ENCODE measurements at regions not wholly inside any gene's neighbourhood (a gene's known extent, or its start where the extent isn't known, plus 50 kb on each side); places are given as distances from the start of the nearest gene placed in this dataset.
"Not testable (repeated sequence)": the region's sequence is repeated elsewhere in the genome, so short reads cannot be mapped to it uniquely, and the experiment has no call there.

GRCh38 chr3:22439626-22440025 lies 688.6 kb upstream of the ZNF385D start:
- Histone ChIP-seq H3K4me3 (ENCODE audit: insufficient read depth, low read length, poor library complexity, severe bottlenecking) (no peak overlapping the region), H3K4me2 (ENCODE audit: low read depth, low read length, poor library complexity, severe bottlenecking) (no peak overlapping the region), H3K79me2 (ENCODE audit: insufficient read depth, low read length) (no peaks in the 10 kb centered on the region), H2AFZ (ENCODE audit: low read depth, low read length, severe bottlenecking) (no peak overlapping the region), H3K27me3 (ENCODE audit: low read length) (no peaks in the 10 kb centered on the region), H3K9ac (ENCODE audit: low read length) (no peak overlapping the region), H3K9me2 (replicated peaks; ENCODE audit: insufficient read depth, low read length) (no peaks in the 10 kb centered on the region), H3K36me3 (ENCODE audit: low read length) (no peaks in the 10 kb centered on the region), H3F3A (ENCODE audit: insufficient read depth) (no peaks in the 10 kb centered on the region), H3K27ac (ENCODE audit: low read depth, low read length) (no peak overlapping the region), H4K20me1 (ENCODE audit: low read depth, low read length) (no peaks in the 10 kb centered on the region), H3K9me3 (ENCODE audit: insufficient read depth, low read length) (no peaks in the 10 kb centered on the region)
- TF ChIP-seq, protein P1, sequence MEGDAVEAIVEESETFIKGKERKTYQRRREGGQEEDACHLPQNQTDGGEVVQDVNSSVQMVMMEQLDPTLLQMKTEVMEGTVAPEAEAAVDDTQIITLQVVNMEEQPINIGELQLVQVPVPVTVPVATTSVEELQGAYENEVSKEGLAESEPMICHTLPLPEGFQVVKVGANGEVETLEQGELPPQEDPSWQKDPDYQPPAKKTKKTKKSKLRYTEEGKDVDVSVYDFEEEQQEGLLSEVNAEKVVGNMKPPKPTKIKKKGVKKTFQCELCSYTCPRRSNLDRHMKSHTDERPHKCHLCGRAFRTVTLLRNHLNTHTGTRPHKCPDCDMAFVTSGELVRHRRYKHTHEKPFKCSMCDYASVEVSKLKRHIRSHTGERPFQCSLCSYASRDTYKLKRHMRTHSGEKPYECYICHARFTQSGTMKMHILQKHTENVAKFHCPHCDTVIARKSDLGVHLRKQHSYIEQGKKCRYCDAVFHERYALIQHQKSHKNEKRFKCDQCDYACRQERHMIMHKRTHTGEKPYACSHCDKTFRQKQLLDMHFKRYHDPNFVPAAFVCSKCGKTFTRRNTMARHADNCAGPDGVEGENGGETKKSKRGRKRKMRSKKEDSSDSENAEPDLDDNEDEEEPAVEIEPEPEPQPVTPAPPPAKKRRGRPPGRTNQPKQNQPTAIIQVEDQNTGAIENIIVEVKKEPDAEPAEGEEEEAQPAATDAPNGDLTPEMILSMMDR (IDR thresholded peaks at IDR 0.05; ENCODE audit: insufficient read depth, low read length, poor library complexity, severe bottlenecking): no peak
- TF ChIP-seq EZH2phosphoT487 (conservative IDR thresholded peaks at IDR 0.05; ENCODE audit: low read length): no peak

- no peaks in the 10 kb centered on the region for H3K79me2 ChIP-seq (ENCODE audit: insufficient read depth, low read length)
- no peaks in the 10 kb centered on the region for H4K20me1 ChIP-seq (ENCODE audit: low read depth, low read length)
- no peak overlapping the region for H3K9ac ChIP-seq (ENCODE audit: low read length)
- H3K27me3 ChIP-seq (ENCODE audit: low read length): no peaks in the 10 kb centered on the region
- no peak overlapping the region for H3K4me3 ChIP-seq (ENCODE audit: insufficient read depth, low read length, poor library complexity, severe bottlenecking)
- no peak overlapping the region for H3K27ac ChIP-seq (ENCODE audit: low read depth, low read length)
- no peaks in the 10 kb centered on the region for H3F3A ChIP-seq (ENCODE audit: insufficient read depth)
- no peak overlapping the region for H2AFZ ChIP-seq (ENCODE audit: low read depth, low read length, severe bottlenecking)
- H3K36me3 ChIP-seq (ENCODE audit: low read length): no peaks in the 10 kb centered on the region
- no peaks in the 10 kb centered on the region for H3K9me2 ChIP-seq (replicated peaks; ENCODE audit: insufficient read depth, low read length)
- H3K9me3 ChIP-seq (ENCODE audit: insufficient read depth, low read length): no peaks in the 10 kb centered on the region
- TF ChIP-seq EZH2phosphoT487 (conservative IDR thresholded peaks at IDR 0.05; ENCODE audit: low read length): no peak
- TF ChIP-seq, protein P1 (IDR thresholded peaks at IDR 0.05; ENCODE audit: insufficient read depth, low read length, poor library complexity, severe bottlenecking): no peak
- no peak overlapping the region for H3K4me2 ChIP-seq (ENCODE audit: low read depth, low read length, poor library complexity, severe bottlenecking)
Observed at GRCh38 chr3:22441711-22442110, 690.7 kb upstream of the ZNF385D start.

DNA sequence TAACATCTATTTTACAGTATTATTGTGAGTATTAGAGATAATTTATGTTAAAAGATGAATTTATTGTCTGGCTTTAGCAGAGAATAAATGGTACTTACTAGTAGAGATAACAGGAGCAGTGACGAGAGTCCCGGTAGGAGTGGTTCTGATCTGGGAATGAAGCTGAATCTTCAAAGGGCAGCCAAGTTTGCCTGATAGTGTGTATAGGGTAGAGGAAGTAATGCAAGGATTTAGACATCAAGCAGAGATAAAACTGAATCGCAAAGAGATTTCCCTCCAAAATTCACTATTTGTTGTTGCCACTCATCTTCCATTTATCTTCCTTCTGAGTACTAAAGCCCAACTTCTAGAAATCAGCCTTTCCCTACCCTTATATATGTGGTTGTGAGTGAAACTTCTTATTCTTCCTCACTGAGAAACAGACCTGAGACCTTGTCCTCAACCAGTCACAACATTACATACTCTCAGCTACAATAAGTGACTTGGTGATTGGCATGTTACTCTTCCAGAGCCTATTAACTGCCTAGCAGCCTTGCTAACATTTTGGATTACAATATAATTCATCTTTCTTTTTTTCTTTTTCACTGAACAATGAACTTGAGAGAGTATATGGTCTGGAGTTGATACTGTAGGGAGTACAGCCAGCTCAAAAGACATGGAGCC lies 692.7 kb upstream of the ZNF385D start:
- Histone ChIP-seq H3K36me3 (ENCODE audit: low read length) (no peaks in the 10 kb centered on the region), H3K27me3 (ENCODE audit: low read length) (no peaks in the 10 kb centered on the region), H3K9ac (ENCODE audit: low read length) (no peak overlapping the region), H3K27ac (ENCODE audit: low read depth, low read length) (no peak overlapping the region), H3K79me2 (ENCODE audit: insufficient read depth, low read length) (no peaks in the 10 kb centered on the region), H3K9me3 (ENCODE audit: insufficient read depth, low read length) (no peaks in the 10 kb centered on the region), H3K4me2 (ENCODE audit: low read depth, low read length, poor library complexity, severe bottlenecking) (no peak overlapping the region), H3K4me3 (ENCODE audit: insufficient read depth, low read length, poor library complexity, severe bottlenecking) (no peak overlapping the region), H3K9me2 (replicated peaks; ENCODE audit: insufficient read depth, low read length) (no peaks in the 10 kb centered on the region), H4K20me1 (ENCODE audit: low read depth, low read length) (no peaks in the 10 kb centered on the region), H2AFZ (ENCODE audit: low read depth, low read length, severe bottlenecking) (no peak overlapping the region), H3F3A (ENCODE audit: insufficient read depth) (no peaks in the 10 kb centered on the region)
- TF ChIP-seq, protein P1 (IDR thresholded peaks at IDR 0.05; ENCODE audit: insufficient read depth, low read length, poor library complexity, severe bottlenecking): no peak
- no peak for TF ChIP-seq EZH2phosphoT487 (conservative IDR thresholded peaks at IDR 0.05; ENCODE audit: low read length)

DNA sequence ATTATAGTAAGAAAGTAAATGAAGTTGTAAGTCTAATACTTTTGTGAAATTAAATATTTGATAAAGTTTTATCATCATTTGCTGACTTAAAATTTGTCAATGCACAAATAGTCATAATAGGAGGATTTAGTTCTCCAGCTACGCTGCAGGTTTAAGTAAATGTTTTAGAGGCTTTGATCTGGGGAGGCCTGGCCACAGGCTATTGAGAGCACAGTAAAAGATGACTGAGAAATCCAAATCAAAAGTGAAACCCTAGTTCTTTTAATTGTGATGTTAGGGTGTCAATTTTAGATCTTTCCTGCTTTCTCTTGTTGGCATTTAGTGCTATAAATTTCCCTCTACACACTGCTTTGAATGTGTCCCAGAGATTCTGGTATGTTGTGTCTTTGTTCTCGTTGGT lies 694.3 kb upstream of the ZNF385D start:
- not testable (repeated sequence) for H3K27ac ChIP-seq (ENCODE audit: low read depth, low read length); H3K9me3 ChIP-seq (ENCODE audit: insufficient read depth, low read length); H3K4me2 ChIP-seq (ENCODE audit: low read depth, low read length, poor library complexity, severe bottlenecking); H3K9me2 ChIP-seq (replicated peaks; ENCODE audit: insufficient read depth, low read length); H3K36me3 ChIP-seq (ENCODE audit: low read length); H2AFZ ChIP-seq (ENCODE audit: low read depth, low read length, severe bottlenecking); H3K27me3 ChIP-seq (ENCODE audit: low read length); H3K9ac ChIP-seq (ENCODE audit: low read length); H3F3A ChIP-seq (ENCODE audit: insufficient read depth); H4K20me1 ChIP-seq (ENCODE audit: low read depth, low read length); H3K4me3 ChIP-seq (ENCODE audit: insufficient read depth, low read length, poor library complexity, severe bottlenecking); H3K79me2 ChIP-seq (ENCODE audit: insufficient read depth, low read length)
